ENCODE measurements at regions not wholly inside any gene's neighbourhood (a gene's known extent, or its start where the extent isn't known, plus 50 kb on each side); places are given as distances from the start of the nearest gene placed in this dataset.

DNA sequence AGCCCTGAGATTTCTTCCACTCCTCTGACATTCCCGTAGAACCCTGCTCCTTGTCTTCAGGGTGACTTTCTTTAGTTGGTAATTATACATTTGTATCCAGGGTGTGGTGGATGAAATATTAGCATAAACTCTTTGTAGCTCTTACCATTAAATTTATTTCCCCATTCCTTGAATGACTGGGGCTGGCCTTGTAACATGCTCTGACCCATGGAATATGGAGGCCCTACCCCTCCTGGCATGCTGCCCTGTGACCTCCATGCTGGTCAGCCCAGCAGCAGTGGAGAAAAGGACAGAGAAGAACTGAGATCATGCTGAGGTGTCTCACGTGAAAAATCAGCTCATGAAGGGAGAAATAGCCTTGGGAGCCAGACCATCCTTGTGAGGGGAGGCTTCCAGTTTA, 96.1 kb upstream of the PROK2 start:
- FAIRE-seq (no peak), DNase-seq (ENCODE audit: low spot score) (no peak)

GRCh38 chr3:71879089-71879488, 94.1 kb upstream of the PROK2 start:
- DNase-seq (ENCODE audit: low spot score) (no peak), FAIRE-seq (no peak)

GRCh38 chr3:71876135-71877105, 91.5 kb upstream of the PROK2 start:
- DNase-seq (ENCODE audit: low spot score), result no peak
- no peak for FAIRE-seq

GRCh38 chr3:71875461-71875947, 90.6 kb upstream of the PROK2 start:
- FAIRE-seq (no peak), DNase-seq (ENCODE audit: low spot score) (peak; percentile 21)

DNA sequence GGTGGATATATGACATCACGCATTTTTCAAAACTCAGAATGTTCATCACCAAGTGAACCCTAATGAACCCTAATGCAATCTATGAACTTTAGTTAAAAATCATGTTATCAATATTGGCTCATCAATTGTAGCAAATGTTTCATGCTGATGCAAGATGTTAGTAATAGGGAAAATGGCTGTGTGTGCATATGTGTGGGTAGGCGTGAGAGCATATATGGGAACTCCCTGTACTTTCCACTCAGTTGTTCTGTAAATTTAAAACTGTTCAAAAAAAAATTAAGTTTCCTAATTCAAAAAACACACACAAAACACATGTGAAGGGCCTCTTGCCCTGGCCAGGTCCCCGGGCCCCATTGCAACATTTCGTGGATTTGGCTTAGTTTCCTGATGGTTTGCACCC, 89.7 kb upstream of the PROK2 start:
- DNase-seq (ENCODE audit: low spot score) (no peak), FAIRE-seq (no peak)

- DNase-seq (ENCODE audit: low spot score) (no peak), FAIRE-seq (no peak)
Observed at GRCh38 chr3:71873093-71873611, 88.2 kb upstream of the PROK2 start.

GRCh38 chr3:71872256-71872655, 87.3 kb upstream of the PROK2 start:
- DNase-seq (ENCODE audit: low spot score) (no peak), FAIRE-seq (no peak)

GRCh38 chr3:71870966-71871512, 86.1 kb upstream of the PROK2 start:
- FAIRE-seq (no peak), DNase-seq (ENCODE audit: low spot score) (no peak)

GRCh38 chr3:71868876-71869275, 83.9 kb upstream of the PROK2 start:
- FAIRE-seq, result no peak
- no peak for DNase-seq (ENCODE audit: low spot score)

- FAIRE-seq (no peak), DNase-seq (ENCODE audit: low spot score) (no peak)
Observed at GRCh38 chr3:71865727-71866126, 80.8 kb upstream of the PROK2 start.

DNA sequence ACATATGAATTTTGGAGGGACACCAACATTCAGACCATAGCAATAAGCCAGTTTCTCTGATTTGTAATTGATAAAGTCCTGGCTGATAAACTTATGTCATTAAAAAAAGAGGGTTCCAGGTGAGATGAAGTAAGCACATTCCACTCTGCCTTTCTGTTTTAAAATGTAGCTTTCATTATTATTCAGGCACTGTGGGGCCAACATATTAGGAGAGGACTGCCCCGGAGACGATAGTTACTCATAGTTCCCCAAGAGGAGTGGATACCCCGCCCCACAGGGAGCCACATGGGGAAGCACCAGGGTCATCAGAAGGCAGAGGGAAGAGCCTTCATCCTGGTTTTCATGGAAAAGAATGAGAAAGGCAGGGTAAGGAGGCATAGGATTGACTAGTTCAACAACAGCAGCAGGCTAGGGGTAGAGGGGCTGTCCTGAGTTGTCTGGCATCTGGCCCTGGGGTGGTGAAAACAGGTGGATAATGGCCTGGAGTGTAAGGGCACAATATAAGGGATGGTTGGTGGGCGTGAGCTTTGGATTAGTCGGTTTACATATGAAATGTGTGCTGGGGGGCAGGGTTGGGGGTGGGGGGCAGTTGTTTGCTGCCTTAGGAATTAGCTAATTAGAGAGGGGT, 78.7 kb upstream of the PROK2 start:
- DNase-seq (ENCODE audit: low spot score) (no peak), FAIRE-seq (no peak)

DNA sequence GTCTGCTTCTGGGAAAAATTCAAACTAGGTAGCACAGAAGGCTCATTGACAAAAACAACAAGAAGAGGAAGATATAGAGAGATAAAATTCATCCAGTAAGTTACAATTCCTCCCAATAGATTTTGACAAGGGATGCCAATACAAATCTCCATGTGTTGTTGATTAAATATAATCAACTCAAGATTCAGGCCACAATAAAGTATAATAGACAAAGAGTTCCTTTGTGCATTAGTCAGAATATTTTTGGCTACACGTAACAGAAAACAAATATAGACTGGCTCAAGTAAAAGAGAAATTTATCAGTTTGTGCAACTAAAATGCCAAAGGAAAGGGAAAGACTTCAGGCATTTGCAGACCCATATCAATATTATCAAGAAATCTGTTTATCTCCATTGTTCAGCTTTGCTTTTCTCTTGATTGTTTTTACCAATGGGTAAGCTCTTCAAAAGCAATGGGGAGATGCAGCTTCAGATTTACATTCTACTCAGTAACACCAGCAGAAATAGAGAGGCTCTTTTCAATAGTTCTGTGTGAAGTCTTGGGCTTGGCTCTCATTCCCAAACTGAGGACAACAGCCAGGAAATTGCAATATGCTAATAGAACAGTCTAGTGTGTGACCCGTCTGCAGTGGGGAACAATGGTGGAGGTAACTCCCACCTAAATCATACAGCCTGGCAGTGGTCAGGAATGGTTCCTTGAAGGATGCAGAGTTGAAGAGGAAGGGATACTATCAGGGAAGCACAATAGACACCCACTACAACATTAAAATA, 77.6 kb upstream of the PROK2 start:
- no peak for FAIRE-seq
- DNase-seq (ENCODE audit: low spot score), result no peak

GRCh38 chr3:71859123-71859519, 74.2 kb upstream of the PROK2 start:
- DNase-seq (ENCODE audit: low spot score), result peak; percentile 32
- peak; percentile 26 for FAIRE-seq

GRCh38 chr3:71858503-71859122, 73.7 kb upstream of the PROK2 start:
- DNase-seq (ENCODE audit: low spot score) (no peak), FAIRE-seq (no peak)

DNA sequence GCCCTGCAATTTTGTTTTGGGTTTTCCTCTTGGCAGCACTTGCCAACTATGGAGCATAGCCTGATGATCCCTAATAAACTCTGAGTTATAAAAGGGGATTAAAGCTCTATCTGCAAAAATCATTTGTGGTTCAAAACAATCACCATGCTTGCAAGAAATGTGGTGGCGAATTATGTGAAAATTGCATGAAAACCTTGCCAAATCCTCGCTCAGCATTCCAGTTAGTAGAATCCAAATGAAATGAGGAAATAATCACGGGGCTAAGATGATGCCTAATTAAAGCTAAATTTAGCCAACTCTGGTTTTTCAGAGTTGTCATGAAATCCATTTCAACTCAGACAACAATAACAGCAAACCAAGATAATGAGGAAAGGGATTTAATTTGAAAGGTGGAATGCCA, 73.0 kb upstream of the PROK2 start:
- FAIRE-seq (no peak), DNase-seq (ENCODE audit: low spot score) (no peak)

GRCh38 chr3:71854706-71855105, 69.8 kb upstream of the PROK2 start:
- FAIRE-seq, result no peak
- no peak for DNase-seq (ENCODE audit: low spot score)

DNA sequence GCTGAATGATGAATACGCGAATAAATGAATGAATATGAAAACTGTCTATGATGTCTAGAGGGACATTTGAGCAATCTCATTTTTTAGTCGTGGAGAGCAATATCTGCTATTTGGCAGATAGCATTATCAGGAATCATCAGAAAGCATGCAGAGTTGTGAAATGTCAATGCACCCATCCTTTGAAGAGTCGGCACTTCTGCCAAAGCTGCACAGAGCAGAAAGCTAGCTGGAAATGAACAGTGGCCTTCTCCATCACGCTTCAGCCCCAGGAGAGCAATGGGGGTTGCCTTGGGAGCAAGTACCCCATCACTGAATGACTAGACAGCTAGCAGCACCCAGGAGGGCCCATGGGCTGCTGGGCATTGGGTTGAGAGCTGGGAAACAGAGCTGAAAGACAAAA, 69.1 kb upstream of the PROK2 start:
- FAIRE-seq, result no peak
- no peak for DNase-seq (ENCODE audit: low spot score)

DNA sequence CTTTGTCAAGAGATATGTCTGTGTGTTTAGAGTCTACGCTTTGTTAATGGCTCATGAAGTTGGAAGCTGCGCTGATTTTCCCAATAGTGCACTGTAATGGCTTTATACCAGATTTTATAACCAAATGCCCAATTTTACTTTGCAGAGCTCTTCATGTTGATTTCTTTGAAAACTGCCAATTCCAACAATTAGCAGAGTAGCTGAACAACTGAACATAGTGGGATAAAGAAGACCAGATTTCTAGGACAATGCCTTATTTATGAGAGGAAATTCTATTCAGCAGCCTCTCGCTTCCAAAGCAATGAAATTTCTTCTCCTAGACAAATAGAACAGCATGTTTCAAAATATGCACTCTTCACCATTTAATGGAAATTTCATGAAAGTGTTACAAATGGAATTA, 66.9 kb upstream of the PROK2 start:
- FAIRE-seq (no peak), DNase-seq (ENCODE audit: low spot score) (no peak)

DNA sequence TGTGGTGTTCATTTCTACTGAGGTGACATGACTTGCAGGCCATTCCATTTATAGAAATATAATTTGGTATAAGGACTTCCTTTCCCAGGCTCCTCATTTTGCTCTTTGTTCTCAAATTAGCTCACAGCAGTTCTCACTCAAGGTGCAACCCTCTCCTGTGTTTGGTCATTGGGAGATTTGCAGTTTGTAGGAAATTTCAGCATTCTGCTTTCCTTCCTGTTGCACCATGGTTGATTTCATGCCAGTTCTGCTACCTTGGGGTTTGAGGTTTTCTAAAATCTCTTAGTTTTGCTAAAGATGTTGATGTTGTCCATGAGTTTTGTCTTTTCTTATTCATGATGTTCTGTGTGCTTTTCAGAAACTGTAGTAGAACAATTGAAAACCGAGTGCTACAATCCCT, 65.7 kb upstream of the PROK2 start:
- FAIRE-seq, result no peak
- DNase-seq (ENCODE audit: low spot score), result no peak

GRCh38 chr3:71849681-71850080, 64.7 kb upstream of the PROK2 start:
- no peak for DNase-seq (ENCODE audit: low spot score)
- no peak for FAIRE-seq

DNA sequence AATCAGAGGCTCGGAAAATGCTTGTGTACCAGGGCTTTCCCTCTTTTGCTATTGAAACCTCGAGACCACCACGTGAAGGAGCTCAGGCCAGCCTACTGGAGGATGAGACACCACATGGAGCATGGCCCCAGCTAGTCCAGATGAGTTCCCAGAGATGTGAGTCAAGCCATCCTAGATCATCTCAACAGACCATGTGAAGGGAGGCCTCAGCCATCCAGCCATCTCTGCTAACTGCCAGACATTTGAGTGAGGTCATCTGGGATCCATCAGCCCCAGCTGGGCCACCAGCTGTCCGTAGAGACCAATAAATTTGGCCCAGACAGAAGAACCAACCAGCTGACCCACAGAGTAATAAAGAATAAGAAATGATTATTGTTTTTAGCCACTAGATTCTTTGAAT, 62.8 kb upstream of the PROK2 start:
- no peak for FAIRE-seq
- DNase-seq (ENCODE audit: low spot score), result no peak
